ENCODE measurements at regions not wholly inside any gene's neighbourhood (a gene's known extent, or its start where the extent isn't known, plus 50 kb on each side); places are given as distances from the start of the nearest gene placed in this dataset.

DNA sequence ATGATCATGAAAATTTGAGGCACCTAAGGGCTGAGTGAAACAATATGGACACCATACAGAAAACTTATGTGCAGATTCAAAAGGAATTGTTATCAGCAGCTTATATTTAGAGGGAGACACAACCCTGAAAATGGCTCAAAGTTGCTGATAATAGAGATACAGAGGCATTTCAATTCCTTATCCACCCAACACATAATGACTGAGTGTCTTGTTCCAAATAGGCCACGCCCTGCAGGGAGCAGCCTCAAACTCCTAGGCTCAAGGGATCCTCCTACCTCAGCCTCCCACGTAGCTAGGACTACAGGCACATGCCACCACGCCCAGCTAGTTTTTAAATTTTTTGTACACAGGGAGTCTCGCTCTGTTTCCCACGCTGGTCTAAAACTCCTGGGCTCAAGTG is 79.0 kb downstream of the LBH start:
- no peak for DNase-seq (ENCODE audit: low read depth in 3 of 3)

DNA sequence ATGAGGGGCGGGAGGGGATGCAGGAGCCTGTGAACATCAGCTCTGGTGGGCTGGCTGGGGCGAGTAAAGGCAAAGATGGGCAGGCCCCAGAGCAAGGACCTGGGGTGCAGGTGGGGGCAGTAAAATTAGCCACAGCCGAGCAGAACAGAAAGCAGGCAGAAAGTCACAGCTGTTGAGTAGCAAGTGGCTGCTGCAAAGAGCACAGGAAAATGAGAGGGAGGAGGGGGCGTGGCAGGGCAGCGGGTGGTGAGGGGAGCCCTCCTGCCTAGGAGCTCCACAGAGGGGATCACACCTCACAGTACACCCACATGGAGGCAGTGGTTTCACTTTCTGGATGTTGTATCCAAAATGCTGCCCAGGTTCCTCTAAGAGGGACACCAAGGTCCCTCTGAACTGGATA is 79.6 kb downstream of the LBH start:
- no peak for DNase-seq (ENCODE audit: low read depth in 3 of 3)

- no peak for DNase-seq (ENCODE audit: low read depth in 3 of 3)
Measured at GRCh38 chr2:30311711-30312110, 80.4 kb downstream of the LBH start.

GRCh38 chr2:30312916-30313315 is 81.6 kb downstream of the LBH start:
- no peak for DNase-seq (ENCODE audit: low read depth in 3 of 3)

DNA sequence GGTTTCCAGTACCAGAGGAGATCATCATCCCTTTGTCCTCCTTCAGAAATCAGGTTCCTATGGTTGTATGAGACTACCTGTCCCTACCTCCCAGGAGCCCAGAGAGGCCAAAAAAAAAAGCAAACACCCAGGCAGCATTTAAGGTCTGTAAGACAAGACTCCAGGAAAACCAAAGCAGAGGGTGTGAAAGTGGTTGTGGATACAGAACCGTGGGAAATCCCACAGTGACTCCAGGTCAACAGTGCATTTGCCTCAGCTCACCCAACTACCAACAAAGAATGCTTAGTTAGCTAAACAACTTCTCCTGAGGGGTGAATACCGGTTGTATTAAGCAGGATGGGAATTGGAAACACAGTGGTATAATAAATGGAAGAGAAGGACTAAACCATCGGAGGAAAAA is 83.6 kb downstream of the LBH start:
- no peak for DNase-seq (ENCODE audit: low read depth in 3 of 3)

- no peak for DNase-seq (ENCODE audit: low read depth in 3 of 3)
Measured at GRCh38 chr2:30315391-30316063, 84.2 kb downstream of the LBH start.

- no peak for DNase-seq (ENCODE audit: low read depth in 3 of 3)
Measured at GRCh38 chr2:30316408-30316807, 85.1 kb downstream of the LBH start.

DNA sequence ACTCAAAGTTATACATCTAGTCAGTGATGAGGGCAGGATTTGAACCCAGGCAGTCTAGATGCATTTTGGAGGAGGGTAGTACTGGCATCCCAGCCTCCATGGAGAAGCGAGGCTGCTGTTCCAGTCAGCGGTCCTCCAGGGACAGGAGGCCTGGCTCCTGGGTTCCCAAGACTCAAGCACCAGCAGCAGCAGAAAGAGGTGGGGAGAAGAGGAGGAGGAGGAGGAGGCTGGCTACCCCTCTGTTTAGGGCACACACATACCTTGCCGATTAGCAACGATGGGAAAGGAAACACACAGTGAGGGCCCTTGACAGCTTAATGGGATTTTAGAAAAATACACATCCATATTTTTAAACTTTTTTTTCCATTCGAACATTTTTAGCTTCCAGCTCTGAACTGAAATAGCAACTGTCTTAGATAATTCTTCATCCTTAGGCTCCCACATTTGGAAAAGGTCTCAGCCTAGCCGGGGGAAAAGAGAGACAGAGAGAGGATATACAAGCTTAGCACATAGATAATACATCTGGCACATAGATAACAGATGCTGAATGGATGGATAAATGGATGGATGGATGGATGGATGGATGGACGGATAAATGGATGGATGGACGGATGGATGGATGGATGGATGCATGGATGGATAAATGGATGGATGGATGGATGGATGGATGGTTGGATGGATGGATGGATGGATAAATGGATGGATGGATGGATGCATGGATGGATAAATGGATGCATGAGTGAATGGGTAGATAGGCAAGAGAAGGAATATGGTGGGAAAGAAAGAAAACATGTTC is 87.9 kb downstream of the LBH start:
- no peak for DNase-seq (ENCODE audit: low read depth in 3 of 3)

GRCh38 chr2:30321466-30321865 is 90.1 kb downstream of the LBH start:
- no peak for DNase-seq (ENCODE audit: low read depth in 3 of 3)

GRCh38 chr2:30323499-30323898 is 92.2 kb downstream of the LBH start:
- DNase-seq (ENCODE audit: low read depth in 3 of 3): no peak

- no peak for DNase-seq (ENCODE audit: low read depth in 3 of 3)
Measured at GRCh38 chr2:30324245-30324908, 93.0 kb downstream of the LBH start.

DNA sequence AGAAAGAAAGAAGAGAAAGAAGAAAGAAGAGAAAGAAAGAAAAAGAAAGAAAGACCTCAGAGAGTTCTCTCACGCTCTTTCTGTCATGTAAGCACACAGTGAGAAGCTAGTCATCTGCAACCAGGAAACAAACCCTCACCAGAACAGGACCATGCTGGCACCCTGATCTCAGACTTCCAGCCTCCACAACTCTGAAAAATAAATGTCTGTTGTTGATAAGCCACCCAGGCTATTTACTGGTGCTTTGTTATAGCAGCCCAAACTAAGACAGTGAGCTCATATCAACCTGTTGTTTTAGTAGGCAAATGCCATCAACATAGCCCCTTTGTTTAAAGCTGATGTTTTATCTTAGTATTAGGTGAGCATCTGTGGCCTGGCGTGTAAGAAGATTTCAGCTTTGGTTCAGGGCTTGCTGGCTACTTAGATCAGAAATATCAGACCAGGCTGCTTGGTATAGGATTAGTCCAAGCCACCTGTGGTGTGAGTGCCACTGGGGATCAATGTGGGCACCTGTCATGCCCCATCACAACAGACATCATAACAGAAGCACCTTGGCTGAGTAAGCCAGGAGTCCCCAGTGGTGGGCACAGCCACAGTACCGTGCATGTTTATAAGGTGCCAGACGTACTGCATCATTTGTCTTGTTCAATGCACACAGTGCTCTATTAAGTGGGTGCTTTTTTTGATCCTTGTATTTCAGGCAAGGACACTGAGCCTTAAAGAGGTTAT is 94.4 kb downstream of the LBH start:
- no peak for DNase-seq (ENCODE audit: low read depth in 3 of 3)

DNA sequence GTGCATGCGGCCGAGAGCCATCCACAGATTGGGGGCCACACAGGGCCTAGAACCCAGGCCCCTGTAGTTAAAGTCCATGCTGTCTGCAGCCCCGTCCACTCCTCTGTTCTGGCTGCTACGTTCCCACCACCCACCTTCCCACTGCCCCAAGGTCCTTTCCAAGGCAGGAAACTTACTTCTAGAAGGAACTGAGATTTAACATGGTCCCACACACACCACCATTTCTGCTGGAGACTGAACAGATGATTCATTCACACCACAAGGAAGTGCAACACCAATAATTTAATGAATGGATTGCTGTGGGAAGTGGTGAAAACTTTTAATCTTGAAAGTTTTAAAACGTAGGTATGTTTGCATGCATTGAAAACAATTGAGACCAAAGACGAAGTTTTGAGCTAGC is 95.2 kb downstream of the LBH start:
- DNase-seq (ENCODE audit: low read depth in 3 of 3): no peak

DNA sequence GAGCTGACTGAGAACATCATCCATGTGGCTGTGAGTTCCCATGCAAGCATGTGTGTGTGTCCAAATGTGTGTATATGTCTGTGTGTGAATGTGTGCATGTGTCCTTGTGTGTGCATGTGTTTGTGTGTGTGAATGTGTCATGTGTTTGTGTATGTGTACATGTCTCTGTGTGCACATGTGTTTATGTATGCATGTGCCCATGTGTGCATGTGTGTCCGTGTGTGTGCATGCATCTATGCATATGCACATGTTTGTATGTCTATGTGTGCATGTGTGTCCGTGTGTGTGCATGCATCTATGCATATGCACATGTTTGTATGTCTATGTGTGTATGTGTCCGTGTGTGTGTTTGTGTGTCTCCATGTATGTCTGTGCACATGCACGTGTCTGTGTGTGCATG is 99.7 kb downstream of the LBH start:
- no peak for DNase-seq (ENCODE audit: low read depth in 3 of 3)

- no peak for DNase-seq (ENCODE audit: low read depth in 3 of 3)
Measured at GRCh38 chr2:30331869-30332268, 100.5 kb downstream of the LBH start.

GRCh38 chr2:30332791-30333453 is 101.6 kb downstream of the LBH start:
- DNase-seq (ENCODE audit: low read depth in 3 of 3): peak in 1 of 3 experiments; percentile 26

DNA sequence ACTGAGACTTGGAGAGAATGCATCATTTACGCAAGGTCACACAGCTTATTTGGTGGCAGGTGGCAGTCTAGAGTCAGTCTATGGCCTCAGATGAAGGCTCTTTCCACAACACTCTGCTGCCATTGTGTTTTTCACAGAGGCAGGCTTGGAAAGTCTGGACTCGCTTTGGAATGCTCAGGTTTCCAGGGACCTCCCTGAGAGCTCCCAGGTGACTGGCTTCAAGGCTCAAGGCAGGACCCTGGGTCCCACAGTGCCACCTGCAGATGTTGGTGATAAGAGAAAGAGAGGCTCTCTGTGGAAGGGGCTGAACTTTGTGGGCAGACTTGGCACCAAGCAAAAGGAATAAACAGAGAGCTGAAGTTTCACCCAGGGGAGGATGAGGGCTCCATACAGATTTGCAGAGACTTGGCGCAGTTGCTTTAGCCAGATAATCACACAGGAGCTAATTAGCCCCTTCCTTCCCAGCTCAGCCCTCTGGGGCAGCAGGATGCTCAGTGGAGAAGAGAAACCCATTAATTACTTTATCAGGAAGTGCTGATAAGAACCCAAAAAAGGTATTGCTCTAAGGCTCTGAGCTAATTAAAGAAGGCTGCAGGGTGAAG is 103.5 kb downstream of the LBH start:
- DNase-seq (ENCODE audit: low read depth in 3 of 3): no peak

DNA sequence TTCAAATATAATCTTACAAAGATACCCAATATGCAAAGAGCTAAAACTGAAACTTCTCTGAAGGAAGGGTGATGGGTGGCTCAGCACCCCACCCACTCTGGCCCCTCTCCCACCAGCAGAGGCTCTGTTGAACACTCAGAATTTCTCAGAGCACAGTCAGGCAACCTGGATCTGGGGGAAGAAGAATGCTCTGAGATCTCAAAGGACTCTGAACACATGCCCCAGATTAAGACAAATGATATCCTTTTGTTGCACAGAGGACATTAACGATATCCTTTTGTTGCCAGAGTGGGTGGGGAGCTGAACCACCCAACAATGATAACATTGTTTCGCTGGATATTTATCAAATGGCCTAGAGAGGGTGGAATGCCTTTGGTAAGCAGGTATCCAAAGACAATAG is 104.8 kb downstream of the LBH start:
- no peak for DNase-seq (ENCODE audit: low read depth in 3 of 3)

- peak in 1 of 3 experiments; percentile 13 for DNase-seq (ENCODE audit: low read depth in 3 of 3)
Measured at GRCh38 chr2:30336978-30337841, 105.9 kb downstream of the LBH start.

DNA sequence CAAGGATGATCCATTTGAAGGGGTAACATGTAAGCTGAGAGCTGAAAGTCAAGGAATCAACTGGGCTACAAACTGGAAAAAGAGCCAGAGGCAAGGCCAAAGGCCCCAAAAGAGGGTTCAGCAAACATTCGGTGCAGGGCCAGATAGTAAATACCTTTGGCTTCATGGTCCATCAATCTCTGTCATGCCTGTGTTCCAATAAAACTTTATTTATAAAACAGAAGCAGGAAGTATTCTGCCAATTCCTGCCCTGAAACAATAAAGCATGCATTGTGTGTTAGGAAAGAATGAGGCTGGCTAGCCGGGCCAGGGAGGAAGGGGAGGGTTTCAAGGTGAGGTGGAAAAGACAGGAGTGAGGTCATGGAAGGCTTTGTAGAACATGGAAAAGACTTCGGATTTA is 107.1 kb downstream of the LBH start:
- DNase-seq (ENCODE audit: low read depth in 3 of 3): no peak

All from stimulated activated CD4-positive, alpha-beta T cell treated with anti-CD3 and anti-CD28 coated beads, TNF-alpha, amount 100 ng/mL, for 4 hours (primary cell).